ENCODE measurements at regions not wholly inside any gene's neighbourhood (a gene's known extent, or its start where the extent isn't known, plus 50 kb on each side); places are given as distances from the start of the nearest gene placed in this dataset.

- Histone ChIP-seq H3K27ac (ENCODE audit: extremely low read length, insufficient read depth, low read length) (no peak overlapping the region), H3K27me3 (ENCODE audit: control insufficient read depth in 1 of 2, insufficient read depth in 2 of 2, low read length in 2 of 2) (no peaks in the 10 kb centered on the region; a peak in 1 of 5 replicates), H3K9ac (ENCODE audit: insufficient read depth, low read depth, low read length) (no peak overlapping the region), H3K4me3 (replicated peaks in 1 of 3; ENCODE audit: insufficient read depth in 1 of 3, low read depth in 2 of 3, low read length in 3 of 3) (no peak overlapping the region), H2AFZ (ENCODE audit: low read length) (no peak overlapping the region), H3K4me2 (ENCODE audit: low read depth, low read length) (no peak overlapping the region), H3K36me3 (replicated peaks in 1 of 2; ENCODE audit: control insufficient read depth in 1 of 2, insufficient read depth in 2 of 2, low read length in 2 of 2) (no peaks in the 10 kb centered on the region), H4K20me1 (ENCODE audit: insufficient read depth, low read length) (no peaks in the 10 kb centered on the region), H3K4me1 (ENCODE audit: insufficient read depth, low read length) (no peaks in the 10 kb centered on the region), H3K9me3 (ENCODE audit: low read length) (peaks cover 14% of the 10 kb centered on the region), H3K79me2 (ENCODE audit: insufficient read depth, low read length) (no peaks in the 10 kb centered on the region)
- ATAC-seq = no peak
- DNase-seq (ENCODE audit: low spot score) = no peak
- 11% methylated on average over 4 of the region's 4 CpGs for WGBS (ENCODE audit: low lambda C conversion rate)
- POLR2A ChIA-PET = no interaction called here
- in situ Hi-C loops (cut with HindIII; ENCODE audit: extremely low pct_ligation_motif_present, low pct_unique_long_range_greater_than_20kb) (no loop called here), intact Hi-C loops (cut with micrococcal nuclease; ENCODE audit: unreplicated experiment) (no loop called here)
- TF ChIP-seq FOXA1 (IDR thresholded peaks at IDR 0.05) (no peak), FOXA1 (CRISPR knock-in tag; IDR thresholded peaks at IDR 0.05) (no peak), KLF11 (CRISPR knock-in tag; IDR thresholded peaks at IDR 0.05) (no peak), ZEB1 (IDR thresholded peaks at IDR 0.05; ENCODE audit: insufficient replicate concordance, low read depth) (no peak), HIC2 (CRISPR knock-in tag; IDR thresholded peaks at IDR 0.05; ENCODE audit: low read depth) (no peak), IRX3 (CRISPR knock-in tag; IDR thresholded peaks at IDR 0.05; ENCODE audit: borderline replicate concordance, low read depth) (no peak), SSRP1 (CRISPR knock-in tag; IDR thresholded peaks at IDR 0.05) (no peak), GMEB2 (CRISPR knock-in tag; IDR thresholded peaks at IDR 0.05; ENCODE audit: low read depth) (no peak), ZNF501 (CRISPR knock-in tag; IDR thresholded peaks at IDR 0.05) (no peak)
- TF ChIP-seq, protein P1, sequence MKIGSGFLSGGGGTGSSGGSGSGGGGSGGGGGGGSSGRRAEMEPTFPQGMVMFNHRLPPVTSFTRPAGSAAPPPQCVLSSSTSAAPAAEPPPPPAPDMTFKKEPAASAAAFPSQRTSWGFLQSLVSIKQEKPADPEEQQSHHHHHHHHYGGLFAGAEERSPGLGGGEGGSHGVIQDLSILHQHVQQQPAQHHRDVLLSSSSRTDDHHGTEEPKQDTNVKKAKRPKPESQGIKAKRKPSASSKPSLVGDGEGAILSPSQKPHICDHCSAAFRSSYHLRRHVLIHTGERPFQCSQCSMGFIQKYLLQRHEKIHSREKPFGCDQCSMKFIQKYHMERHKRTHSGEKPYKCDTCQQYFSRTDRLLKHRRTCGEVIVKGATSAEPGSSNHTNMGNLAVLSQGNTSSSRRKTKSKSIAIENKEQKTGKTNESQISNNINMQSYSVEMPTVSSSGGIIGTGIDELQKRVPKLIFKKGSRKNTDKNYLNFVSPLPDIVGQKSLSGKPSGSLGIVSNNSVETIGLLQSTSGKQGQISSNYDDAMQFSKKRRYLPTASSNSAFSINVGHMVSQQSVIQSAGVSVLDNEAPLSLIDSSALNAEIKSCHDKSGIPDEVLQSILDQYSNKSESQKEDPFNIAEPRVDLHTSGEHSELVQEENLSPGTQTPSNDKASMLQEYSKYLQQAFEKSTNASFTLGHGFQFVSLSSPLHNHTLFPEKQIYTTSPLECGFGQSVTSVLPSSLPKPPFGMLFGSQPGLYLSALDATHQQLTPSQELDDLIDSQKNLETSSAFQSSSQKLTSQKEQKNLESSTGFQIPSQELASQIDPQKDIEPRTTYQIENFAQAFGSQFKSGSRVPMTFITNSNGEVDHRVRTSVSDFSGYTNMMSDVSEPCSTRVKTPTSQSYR (CRISPR knock-in tag; IDR thresholded peaks at IDR 0.05; ENCODE audit: borderline replicate concordance) = no peak
- TF ChIP-seq, protein P2, sequence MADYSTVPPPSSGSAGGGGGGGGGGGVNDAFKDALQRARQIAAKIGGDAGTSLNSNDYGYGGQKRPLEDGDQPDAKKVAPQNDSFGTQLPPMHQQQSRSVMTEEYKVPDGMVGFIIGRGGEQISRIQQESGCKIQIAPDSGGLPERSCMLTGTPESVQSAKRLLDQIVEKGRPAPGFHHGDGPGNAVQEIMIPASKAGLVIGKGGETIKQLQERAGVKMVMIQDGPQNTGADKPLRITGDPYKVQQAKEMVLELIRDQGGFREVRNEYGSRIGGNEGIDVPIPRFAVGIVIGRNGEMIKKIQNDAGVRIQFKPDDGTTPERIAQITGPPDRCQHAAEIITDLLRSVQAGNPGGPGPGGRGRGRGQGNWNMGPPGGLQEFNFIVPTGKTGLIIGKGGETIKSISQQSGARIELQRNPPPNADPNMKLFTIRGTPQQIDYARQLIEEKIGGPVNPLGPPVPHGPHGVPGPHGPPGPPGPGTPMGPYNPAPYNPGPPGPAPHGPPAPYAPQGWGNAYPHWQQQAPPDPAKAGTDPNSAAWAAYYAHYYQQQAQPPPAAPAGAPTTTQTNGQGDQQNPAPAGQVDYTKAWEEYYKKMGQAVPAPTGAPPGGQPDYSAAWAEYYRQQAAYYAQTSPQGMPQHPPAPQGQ (CRISPR knock-in tag; IDR thresholded peaks at IDR 0.05; ENCODE audit: borderline replicate concordance) = no peak
- no peak for FAIRE-seq
- BruUV-seq (replicated peaks) = no TSS peak
- CTCF ChIA-PET (ENCODE audit: low intra/inter-chr PET ratio, low total read pairs) = no interaction called here
These were observed 325.3 kb upstream of the TARS1 start for GRCh38 chr5:33115467-33115866.
